ENCODE measurements at regions not wholly inside any gene's neighbourhood (a gene's known extent, or its start where the extent isn't known, plus 50 kb on each side); places are given as distances from the start of the nearest gene placed in this dataset.

- CTCF ChIA-PET: no interaction called here
- H3K4me3 Mint-ChIP-seq (ENCODE audit: low read depth, unreplicated experiment): no peak overlapping the region
- TF ChIP-seq CTCF (IDR thresholded peaks at IDR 0.05; ENCODE audit: unreplicated experiment): no peak
- H3K9me3 Mint-ChIP-seq (ENCODE audit: low read depth, unreplicated experiment): peaks cover 3% of the 10 kb centered on the region
- no TSS peak for BruUV-seq (replicated peaks)
- H3K36me3 Mint-ChIP-seq (ENCODE audit: insufficient read depth, unreplicated experiment): no peaks in the 10 kb centered on the region
- no peak overlapping the region for H3K27ac Mint-ChIP-seq (ENCODE audit: unreplicated experiment)
- intact Hi-C loops (cut with micrococcal nuclease; ENCODE audit: unreplicated experiment): no loop called here
- no peak for DNase-seq
- peaks cover 18% of the 10 kb centered on the region for H3K27me3 Mint-ChIP-seq (ENCODE audit: unreplicated experiment)
- no peaks in the 10 kb centered on the region for H3K4me1 Mint-ChIP-seq (ENCODE audit: low read depth, unreplicated experiment)
These were observed 200.4 kb downstream of the MED10 start for GRCh38 chr5:6177926-6178325.

DNA sequence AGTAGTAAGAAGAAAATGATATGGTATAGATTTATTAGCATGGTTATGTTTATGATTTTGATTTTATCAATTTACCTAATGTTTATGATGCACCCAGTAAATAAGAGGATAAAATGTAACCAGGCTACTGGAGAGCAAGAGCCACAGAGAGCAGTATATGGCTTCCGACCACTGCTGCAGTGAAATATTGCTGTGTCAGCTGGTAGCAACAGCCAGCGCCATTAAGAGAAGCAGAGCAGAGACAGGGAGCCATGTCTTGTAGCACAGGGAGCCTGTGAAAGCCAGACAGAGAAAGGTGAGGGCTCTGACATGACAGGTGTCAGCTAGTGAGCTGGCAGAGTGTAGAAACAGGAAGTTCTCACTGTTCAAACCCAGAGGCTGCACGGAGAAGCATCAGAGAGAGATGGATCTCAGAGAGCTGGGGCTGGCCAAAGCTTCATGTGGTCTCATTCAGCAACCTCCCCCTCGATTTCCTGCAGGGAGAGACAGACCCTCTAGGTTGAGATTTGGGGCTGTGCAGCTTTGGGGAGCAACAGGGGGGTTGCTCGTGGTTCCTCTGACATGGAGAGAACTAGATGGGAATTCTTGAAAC, 202.1 kb downstream of the MED10 start:
- Mint-ChIP-seq H3K36me3 (ENCODE audit: insufficient read depth, unreplicated experiment) (no peaks in the 10 kb centered on the region), H3K4me3 (ENCODE audit: low read depth, unreplicated experiment) (no peak overlapping the region), H3K9me3 (ENCODE audit: low read depth, unreplicated experiment) (peaks cover 2% of the 10 kb centered on the region), H3K27me3 (ENCODE audit: unreplicated experiment) (peaks cover 12% of the 10 kb centered on the region), H3K4me1 (ENCODE audit: low read depth, unreplicated experiment) (no peaks in the 10 kb centered on the region), H3K27ac (ENCODE audit: unreplicated experiment) (no peak overlapping the region)
- intact Hi-C loops (cut with micrococcal nuclease; ENCODE audit: unreplicated experiment): no loop called here
- BruUV-seq (replicated peaks): no TSS peak
- TF ChIP-seq CTCF (IDR thresholded peaks at IDR 0.05; ENCODE audit: unreplicated experiment): no peak
- CTCF ChIA-PET: no interaction called here
- DNase-seq: no peak

DNA sequence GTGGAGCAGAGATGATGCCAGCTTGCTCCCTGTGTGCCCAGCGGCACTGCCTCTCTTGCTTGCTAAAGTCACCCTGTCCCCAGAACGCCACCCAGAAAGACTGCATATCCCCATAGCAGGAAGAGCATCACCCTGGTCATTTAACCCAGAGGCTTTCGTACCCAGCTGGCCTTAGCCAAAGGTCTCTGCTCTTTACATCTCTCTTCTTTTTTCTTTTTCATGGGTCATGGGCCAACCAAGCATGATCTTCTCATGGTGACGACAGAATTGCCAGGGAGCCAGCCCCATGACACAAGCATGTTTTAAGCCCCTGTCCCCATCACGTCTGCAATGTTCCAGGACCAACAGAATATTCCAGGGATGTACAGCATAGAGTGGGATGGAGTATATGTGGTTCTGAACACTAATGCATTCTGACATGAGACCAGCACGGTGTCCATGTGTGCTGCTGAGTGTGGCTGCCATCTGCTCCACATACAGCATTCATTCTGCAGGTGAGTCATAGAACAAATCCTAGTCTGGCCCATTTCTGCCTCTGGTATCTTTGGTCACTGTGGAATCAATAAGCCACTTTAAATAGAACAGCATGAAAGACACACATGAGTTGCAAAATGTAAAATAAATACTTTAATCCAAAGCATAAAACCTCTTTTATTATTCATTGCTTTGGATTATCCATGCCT, 203.0 kb downstream of the MED10 start:
- Mint-ChIP-seq H3K36me3 (ENCODE audit: insufficient read depth, unreplicated experiment) (no peaks in the 10 kb centered on the region), H3K4me3 (ENCODE audit: low read depth, unreplicated experiment) (no peak overlapping the region), H3K4me1 (ENCODE audit: low read depth, unreplicated experiment) (no peaks in the 10 kb centered on the region), H3K9me3 (ENCODE audit: low read depth, unreplicated experiment) (no peaks in the 10 kb centered on the region), H3K27ac (ENCODE audit: unreplicated experiment) (no peak overlapping the region), H3K27me3 (ENCODE audit: unreplicated experiment) (peaks cover 3% of the 10 kb centered on the region)
- no peak for TF ChIP-seq CTCF (IDR thresholded peaks at IDR 0.05; ENCODE audit: unreplicated experiment)
- DNase-seq: no peak
- intact Hi-C loops (cut with micrococcal nuclease; ENCODE audit: unreplicated experiment): no loop called here
- BruUV-seq (replicated peaks): no TSS peak
- CTCF ChIA-PET: no interaction called here

GRCh38 chr5:6169660-6170059, 208.7 kb downstream of the MED10 start:
- no peak for TF ChIP-seq CTCF (IDR thresholded peaks at IDR 0.05; ENCODE audit: unreplicated experiment)
- CTCF ChIA-PET: no interaction called here
- peaks cover 6% of the 10 kb centered on the region for H3K9me3 Mint-ChIP-seq (ENCODE audit: low read depth, unreplicated experiment)
- H3K4me1 Mint-ChIP-seq (ENCODE audit: low read depth, unreplicated experiment): no peaks in the 10 kb centered on the region
- H3K27ac Mint-ChIP-seq (ENCODE audit: unreplicated experiment): no peak overlapping the region
- no peaks in the 10 kb centered on the region for H3K27me3 Mint-ChIP-seq (ENCODE audit: unreplicated experiment)
- no peaks in the 10 kb centered on the region for H3K36me3 Mint-ChIP-seq (ENCODE audit: insufficient read depth, unreplicated experiment)
- H3K4me3 Mint-ChIP-seq (ENCODE audit: low read depth, unreplicated experiment): no peak overlapping the region
- intact Hi-C loops (cut with micrococcal nuclease; ENCODE audit: unreplicated experiment): no loop called here
- BruUV-seq (replicated peaks): no TSS peak
- DNase-seq: no peak

All from Calu3 (cell line).